ENCODE measurements at regions not wholly inside any gene's neighbourhood (a gene's known extent, or its start where the extent isn't known, plus 50 kb on each side); places are given as distances from the start of the nearest gene placed in this dataset.
"Not testable (repeated sequence)": the region's sequence is repeated elsewhere in the genome, so short reads cannot be mapped to it uniquely, and the experiment has no call there.

DNA sequence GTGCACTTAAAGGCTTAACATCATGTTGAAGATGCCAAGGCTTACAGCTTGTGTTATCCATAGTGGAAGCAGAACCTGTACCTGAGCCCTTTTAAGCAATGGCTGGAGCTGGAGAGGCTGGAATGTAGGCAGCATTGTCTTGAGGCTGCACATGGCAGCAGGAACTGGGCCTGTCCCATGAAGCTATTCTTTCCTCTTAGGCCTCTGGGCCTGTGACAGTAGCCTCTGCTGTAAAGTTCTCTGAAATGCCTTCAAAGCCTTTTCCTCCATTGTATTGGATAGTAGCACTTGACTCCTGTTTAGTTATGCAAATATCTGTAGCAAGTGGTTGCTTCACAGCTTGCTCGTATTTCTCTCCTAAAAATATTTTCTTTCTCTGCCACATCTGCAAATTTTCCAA lies 127.4 kb upstream of the ANO5 start:
- DNase-seq (ENCODE audit: low spot score): no peak

DNA sequence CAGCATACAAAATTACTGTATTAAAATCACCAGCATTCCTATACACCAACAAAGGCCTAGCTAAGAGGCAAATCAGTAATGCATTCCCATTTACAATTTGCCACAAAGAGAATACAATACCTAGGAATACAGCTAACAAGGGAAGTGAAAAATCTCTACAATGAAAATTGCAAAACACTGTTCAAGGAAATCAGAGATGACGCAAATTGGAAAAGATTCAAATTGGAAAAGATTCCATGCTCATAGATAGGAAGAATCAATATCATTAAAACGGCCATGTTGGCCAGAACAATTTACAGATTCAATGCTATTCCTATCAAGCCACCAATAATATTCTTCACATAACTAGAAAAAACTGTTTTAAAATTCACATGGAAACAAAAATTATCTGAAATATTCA lies 123.0 kb upstream of the ANO5 start:
- no peak for DNase-seq (ENCODE audit: low spot score)

DNA sequence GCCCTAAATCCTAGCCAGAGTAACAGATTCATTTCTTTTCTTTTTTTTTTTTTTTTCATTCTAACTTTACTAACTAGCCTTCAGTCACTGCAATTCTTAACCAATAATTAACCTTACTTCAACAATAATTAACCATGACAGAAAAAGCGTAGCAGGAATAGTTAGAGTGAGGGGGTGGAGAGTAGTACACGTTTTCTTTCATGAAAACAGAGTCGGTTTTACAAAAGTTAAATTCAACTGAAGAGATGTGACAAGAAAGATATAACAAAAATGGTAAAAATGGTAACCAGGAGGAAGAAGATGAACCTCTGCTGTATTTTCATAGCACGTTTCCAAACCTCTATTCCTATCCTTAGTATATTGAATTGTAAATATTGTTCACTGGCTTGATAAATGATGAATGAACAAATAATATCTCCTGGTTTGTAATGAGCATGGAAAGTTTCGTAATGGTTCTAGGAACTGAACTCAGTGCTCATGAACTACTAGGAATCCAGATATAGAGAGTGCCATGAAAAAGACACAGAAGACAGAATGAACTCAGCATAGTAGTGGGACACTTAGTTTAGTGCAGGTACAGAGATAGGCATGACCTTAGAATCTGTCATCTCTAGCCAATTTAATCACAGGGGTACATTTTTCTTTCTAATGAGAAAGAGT lies 116.5 kb upstream of the ANO5 start:
- no peak for DNase-seq (ENCODE audit: low spot score)

DNA sequence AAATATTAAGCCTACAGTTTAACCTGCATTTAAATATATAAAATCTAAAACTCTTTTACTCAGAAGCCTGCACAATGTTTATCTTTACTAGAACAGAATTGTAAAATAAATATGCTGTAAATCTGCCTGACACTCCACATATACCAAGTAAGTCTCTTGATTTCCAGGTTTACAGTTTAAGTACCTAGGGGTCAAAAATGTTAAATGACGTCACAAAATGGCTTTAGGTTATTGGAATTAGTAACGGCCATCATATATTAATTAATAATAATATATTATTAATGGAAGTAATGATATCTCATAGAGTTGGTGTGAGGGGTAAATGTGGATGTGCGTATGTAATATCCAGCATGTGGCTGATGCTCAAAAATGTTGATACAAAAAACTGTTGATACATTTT lies 114.8 kb upstream of the ANO5 start:
- DNase-seq (ENCODE audit: low spot score): no peak

DNA sequence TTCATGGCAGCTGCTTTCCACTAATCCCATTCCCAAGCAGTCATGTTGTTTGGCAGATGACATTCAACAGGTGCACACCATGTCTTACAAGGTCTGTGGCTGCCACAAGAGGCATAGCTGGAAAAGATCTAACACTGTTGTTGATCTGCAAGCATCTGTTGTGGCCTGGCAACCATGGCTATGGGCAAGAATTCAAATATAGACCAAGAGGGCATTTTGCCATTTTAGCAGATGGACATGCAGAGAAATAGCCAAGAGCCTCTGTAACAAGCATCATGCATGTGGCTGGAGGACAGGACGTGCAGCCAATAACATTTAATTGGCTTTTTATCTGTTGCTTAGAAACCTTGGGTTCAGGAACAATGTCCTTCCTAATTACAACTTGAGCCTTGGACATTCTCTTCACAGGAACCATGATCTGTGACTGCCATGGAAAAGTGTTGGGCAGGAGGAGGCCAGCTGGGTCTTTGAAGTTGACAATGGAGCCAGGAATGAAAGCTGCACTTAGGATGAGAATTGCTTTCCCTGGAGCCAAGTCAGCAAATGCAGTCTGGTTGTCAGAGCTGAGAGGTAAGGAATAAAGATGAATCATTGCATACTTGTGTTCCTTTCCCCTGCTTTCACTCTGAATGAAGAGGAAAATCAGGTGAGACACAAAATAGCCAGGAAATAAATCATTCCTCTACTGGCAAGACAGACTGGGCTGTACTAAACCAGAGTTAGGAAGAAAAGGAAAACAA lies 113.6 kb upstream of the ANO5 start:
- peak; percentile 75 for DNase-seq (ENCODE audit: low spot score)

DNA sequence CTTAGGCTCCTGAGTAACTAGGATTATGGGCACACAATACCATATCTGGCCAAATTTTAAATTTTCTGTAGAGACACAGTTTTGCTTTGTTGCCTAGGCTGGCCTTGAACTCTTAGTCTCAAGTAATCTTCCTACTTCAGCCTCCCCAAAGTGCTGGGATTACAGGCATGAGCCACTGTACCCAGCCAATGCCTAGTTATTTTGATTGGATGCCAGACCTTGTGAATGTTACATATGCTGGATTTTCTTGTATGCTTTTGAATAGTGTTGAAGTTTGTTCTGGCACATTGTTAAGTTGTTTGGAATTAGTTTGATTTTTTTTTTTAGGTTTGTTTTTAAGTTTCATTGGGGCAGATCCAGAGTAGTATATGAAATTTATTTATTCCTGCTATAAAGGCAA lies 110.7 kb upstream of the ANO5 start:
- DNase-seq (ENCODE audit: low spot score): no peak

DNA sequence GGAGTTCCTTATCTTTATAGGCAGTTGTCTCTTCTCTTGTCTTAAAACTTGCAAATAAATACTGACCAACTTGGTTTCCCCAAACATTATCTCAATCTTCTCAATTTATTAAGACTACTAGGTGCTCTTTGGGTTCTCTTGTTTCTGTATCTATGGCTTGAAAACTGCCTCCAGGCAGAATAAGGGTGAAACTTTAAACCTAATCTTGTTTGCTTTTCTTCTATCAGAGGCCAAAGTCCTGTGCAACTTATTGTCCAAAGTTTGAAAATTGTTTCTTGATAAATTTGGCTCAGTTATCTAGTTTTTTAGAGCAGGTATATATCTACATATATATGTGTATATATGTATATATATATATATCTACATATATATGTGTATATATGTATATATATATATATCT lies 110.1 kb upstream of the ANO5 start:
- no peak for DNase-seq (ENCODE audit: low spot score)

DNA sequence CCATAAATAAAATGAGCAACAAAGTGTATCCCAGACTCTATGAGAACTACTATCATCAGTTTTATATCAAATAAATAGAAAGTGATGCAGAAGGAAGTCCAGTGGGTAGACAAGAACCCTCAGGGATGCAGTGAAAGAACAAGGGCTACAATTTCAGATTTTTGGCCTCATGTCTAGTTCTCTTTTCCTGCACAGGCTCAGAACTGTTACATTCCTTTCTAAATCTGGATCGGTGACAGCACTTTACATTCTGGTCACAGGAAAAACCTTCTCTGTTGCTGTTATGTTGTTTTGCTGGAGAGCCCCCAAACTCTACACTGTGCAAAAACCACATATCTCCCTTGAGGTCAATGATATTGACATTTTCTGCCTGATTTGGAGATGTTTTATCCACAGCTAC lies 108.8 kb upstream of the ANO5 start:
- no peak for DNase-seq (ENCODE audit: low spot score)

DNA sequence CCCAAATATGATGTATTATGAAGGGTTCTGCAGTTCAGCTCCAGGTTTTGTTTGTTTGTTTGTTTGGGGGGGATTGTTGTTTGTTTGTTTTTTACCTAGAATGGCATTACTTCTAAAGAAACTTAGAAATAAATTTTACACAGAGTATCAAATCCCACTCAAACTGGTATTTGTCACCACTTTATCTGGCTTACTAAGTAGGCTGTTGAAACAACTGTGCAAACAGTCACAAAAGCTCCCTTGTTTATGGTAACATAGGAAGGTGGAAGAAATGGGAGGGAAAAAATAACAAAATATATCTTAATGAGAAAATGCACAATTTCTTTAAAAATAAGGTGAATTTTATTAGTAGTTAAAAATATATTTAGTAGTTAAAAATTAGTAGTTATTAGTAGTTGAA lies 108.3 kb upstream of the ANO5 start:
- no peak for DNase-seq (ENCODE audit: low spot score)

DNA sequence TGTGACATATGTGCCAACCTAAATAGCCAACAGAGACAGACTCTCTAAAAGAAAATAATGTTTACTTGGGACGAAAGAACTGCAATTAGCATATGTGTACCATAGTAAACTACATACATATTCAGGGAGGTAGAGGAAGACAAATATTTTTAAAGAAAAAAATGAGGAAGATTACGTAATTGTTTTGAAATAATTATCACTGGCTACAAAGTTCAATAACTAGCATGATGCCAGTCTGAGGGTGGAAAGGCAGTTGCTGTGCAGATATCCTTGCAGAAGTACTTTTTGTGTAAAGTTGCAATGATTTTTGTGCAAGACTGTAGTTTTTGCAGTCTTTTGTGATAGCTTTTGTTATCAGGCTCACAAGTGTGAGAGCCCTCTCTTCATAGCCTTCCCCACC lies 103.3 kb upstream of the ANO5 start:
- no peak for DNase-seq (ENCODE audit: low spot score)

DNA sequence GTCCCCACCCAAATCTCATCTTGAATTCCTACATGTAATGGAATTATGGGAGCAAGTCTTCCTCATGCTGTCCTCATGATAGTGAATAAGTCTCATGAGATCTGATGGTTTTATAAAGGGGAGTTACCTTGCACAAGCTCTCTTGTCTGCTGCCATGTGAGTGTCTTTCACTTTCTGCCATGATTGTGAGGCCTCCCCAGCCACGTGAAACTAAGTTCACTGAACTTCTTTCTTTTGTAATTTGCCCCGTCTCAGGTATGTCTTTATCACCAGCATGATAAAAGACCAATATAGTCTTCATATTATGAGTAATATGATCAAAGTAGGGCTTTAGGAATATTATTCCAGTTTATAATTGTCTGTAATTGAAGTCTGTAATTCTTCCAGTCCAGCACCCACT lies 86.3 kb upstream of the ANO5 start:
- no peak for DNase-seq (ENCODE audit: low spot score)

DNA sequence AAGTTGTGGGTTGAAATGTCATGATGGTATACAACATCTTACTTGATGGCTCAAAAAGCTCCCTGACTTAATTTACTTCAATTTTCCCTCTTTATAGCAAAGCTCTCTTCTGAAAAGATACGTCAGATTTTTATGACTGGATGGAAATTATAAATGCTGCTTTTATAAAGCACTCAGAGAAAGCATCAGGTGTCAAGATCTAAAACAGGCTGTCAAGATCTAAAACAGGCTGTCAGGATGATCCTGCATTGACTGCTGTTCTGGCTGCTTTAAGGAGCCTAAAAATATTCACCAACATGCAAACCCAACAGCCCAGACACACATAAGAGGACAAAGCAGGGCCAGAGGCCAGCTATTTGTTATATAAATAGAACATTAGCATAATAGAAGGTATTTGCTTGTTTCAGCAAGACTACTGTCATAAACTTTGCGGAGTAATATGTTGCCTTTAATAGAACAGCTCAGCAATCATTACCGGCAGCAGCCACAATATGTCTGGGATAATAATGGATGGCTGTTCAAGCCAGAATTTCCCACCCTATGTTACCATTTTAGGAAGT lies 77.3 kb upstream of the ANO5 start:
- DNase-seq (ENCODE audit: low spot score): no peak

DNA sequence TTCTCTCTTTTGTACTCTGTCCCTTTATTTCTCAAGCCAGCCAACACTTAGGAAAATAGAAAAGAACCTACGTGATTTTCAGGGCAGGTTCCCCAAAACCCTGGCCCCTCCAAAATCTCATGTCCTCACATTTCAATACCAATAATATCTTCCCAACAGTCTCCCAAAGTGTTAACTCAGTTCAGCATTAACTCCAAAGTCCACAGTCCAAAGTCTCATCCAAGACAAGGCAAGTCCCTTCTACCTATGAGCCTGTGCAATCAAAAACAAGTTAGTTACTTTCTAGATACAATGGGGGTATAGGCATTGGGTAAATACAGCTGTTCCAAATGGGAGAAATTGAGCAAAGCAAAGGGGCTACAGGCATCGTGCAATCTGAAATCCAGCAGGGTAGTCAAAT lies 64.9 kb upstream of the ANO5 start:
- DNase-seq (ENCODE audit: low spot score): not testable (repeated sequence)

DNA sequence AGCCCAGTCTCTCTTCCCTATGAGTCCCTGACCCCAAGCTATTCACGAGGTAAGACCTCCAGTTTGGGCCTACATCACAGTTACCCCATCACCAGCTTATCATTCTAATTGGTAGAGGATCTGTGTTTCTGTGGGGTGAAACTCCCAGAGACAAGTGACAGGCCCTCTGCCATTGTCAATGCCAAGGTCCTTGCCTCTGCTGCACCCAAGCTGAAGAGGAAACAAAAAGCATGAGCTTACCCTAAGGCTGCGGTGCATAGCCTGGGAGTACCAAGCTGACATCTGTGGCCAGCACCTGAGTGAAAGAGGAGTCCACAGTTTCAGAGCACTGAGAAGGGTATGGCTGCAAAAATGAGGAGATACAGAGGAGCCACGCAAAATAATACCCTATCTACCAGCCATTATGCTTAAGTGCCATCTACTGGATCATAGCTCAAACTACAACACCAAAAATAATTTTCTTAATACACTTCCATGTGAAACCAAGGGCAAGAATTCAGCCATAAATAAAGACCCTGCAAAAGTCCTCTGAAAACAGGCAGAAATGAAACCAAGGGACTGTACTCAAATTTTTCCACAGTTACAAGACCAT lies 62.3 kb upstream of the ANO5 start:
- no peak for DNase-seq (ENCODE audit: low spot score)

DNA sequence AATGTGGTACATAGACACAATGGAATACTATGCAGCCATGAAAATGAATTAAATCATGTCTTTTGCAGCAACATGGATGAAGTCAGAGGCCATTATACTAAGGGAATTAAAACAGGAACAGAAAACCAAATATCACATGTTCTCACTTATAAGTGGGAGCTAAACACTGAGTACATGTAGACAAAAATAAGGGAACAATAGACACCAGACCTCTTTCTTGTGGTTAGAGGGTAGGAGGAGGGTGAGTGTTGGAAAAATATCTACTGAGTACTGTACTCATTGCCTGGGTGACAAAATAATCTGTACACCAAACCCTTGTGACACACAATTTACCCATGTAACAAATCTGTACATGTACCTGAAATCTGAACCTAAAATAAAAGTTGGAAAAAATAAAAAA lies 59.1 kb upstream of the ANO5 start:
- DNase-seq (ENCODE audit: low spot score): no peak

DNA sequence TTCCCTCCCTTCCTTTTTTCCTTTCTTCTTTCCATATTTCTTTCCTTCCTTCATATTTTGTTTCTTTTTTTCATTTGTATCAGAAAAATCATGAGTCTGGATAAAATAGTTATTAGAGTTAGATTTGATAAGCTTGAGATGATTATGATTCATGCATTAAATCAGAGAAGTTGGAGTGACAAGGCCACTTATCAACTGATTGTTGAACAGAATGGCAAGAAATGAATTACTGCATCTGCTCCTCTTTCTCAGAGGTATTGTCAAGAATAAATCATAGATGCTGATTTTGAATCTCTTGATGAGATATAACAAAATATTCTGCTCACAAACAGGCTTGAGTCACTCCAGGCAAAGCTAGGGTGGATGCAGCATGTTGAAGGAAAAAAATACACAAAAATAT lies 54.6 kb upstream of the ANO5 start:
- DNase-seq (ENCODE audit: low spot score): no peak
